Activated CD4-positive, CD25-positive, alpha-beta regulatory T cell treated with anti-CD3 and anti-CD28 coated beads, Interleukin-2, amount 50 U/mL, for 24 hours (primary cell): ENCODE measurements at regions not wholly inside any gene's neighbourhood (a gene's known extent, or its start where the extent isn't known, plus 50 kb on each side); places are given as distances from the start of the nearest gene placed in this dataset.
"Not testable (repeated sequence)": the region's sequence is repeated elsewhere in the genome, so short reads cannot be mapped to it uniquely, and the experiment has no call there.

ENCODE experiments used
- ATAC-seq, 2 donors: fragments of 150-1000 bp; cut with Tn5 transposase; one replicate each; pipeline ENCODE4 v1.10.0; 2021; ENCODE audit warnings: mild to moderate bottlenecking in 1 of 2, moderate library complexity in 1 of 2

DNA sequence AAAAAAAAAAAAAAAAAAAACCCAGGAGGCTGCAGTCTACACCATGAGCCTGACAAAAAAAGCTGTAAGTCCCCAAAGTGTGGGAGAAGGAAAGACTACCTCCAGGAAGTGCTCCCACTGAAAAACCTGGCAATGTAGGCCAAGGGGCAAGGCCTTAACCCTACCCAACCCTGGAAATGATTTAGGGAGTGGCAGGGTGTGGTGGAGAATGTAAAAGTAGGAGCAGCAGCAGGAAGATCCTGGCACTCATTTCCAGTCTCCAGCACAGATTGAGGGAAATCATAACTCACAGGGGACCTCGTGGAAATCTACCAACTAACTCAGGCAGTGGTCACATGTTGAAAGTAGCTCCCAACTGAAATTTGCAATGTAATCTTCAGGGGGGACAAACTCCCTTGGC, 839.5 kb downstream of the EPHA3 start:
- no peak for ATAC-seq

DNA sequence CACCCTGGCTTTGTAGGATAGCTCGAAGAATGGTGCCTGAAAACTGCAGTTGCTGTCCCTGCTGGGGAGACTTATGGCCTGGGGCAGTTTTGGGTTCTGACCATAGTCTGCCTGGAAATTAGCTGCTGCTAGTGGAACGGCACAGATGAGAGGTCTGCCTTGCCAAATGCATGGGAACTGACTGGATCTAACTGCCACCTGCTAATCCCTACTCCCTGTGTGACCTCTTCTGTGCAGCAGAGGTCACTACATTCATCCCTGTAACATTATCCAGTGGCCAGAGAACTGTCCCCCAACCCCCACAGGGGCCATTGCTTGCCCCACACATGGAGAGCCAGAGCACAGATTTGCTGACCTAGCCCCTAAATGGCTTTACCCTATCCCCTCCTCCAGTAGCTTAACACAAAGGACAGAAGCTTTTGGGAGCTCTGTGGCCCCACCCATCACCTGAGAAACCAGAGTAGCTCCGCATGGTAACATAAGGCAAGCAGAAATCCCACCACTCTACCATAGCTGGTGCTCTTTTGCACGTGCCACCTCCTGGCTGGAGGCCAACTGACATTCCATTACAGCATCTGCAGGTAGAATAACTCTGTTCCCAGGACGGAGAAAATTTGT, 840.0 kb downstream of the EPHA3 start:
- no peak for ATAC-seq

DNA sequence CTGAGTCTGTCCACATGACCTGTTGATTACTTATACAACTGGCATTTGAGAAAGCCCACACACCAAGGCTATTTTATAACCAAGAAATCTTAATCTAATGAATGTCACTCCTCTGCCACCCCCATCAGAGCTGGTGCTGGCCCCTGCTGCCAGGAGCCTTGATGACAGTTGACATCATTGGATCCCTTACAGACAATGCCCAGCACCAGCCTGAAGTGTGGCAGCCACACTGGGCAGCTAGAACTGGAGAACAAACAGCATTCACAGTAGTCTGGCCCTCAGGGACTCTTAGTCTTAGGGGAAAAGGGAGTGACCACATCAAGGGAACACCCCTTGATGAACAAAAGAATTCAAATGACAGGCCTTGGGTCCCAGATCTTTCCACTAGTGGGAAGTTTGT, 840.6 kb downstream of the EPHA3 start:
- ATAC-seq, result no peak

DNA sequence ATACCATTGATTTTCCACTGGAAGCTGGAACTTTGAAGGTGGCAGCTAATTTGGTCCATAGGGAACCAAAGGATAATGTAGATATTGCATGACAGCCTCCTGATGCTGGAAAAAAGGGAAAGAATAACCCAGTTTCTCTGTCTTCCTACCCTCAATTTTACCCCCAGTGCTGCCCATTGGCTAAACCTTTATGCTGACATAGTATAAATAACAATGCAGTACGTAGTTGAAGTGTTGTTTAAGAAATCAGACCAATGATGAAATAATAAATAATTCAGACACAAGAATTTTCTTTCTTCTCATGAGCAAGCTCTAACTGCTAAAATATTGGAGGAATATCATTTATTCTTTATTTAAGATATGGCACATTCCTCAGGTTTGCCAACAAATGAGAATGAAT, 843.4 kb downstream of the EPHA3 start:
- no peak for ATAC-seq

DNA sequence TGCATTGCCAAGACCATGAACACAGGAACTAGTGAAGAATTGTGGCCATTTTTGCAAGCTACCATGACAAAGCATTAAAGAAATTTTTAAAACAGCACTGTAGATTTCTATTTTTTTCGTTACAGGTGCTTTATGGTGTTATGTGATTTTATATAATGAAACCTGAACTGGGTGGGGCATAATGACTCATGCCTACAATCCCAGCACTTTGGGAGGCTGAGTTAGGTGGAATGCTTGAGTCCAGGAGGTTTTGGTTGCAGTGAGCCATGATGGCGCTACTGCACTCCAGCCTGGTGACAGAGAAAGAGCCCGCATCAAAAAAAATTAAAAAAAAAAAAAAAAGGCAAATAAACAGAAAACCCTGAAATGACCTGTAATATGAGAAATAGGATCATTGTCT, 846.7 kb downstream of the EPHA3 start:
- ATAC-seq, result no peak

DNA sequence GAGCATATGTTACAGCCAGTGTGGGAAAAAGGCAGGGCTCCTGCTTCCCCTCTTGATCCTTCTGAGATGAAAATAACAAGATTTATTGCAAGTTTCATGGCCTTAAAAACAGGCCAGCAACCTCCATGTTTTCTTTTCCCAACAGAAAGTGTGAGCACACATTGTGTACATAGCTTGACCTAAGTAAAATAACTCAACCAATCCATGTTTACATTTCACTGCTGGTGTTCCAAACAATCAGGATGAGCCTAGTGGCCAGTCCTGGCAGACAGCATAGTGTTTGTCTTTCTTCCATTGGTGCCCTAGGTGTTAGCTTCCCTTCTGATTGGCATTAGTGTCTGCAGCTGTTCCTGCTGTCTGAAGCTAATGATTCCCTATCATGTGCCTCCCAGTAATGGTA, 847.7 kb downstream of the EPHA3 start:
- ATAC-seq, result no peak

DNA sequence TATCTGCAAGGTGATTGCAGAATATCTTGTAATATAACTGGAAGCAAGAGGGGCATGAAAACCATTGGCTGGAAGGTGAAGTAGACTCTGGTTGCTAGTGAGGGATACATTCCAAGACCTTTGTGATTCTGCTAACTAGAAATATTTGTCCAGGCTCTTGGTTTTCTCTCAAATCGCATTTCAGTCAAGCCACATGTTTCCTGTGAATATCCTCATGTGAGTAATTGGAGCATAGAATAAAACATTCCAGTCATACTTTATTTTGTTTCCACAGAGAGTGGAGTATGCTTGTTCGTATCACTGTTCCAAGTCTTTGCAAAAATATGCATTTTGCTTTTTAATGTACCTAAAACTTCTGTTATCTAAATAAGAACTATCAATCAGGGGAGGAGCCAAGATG, 850.0 kb downstream of the EPHA3 start:
- ATAC-seq, result no peak

DNA sequence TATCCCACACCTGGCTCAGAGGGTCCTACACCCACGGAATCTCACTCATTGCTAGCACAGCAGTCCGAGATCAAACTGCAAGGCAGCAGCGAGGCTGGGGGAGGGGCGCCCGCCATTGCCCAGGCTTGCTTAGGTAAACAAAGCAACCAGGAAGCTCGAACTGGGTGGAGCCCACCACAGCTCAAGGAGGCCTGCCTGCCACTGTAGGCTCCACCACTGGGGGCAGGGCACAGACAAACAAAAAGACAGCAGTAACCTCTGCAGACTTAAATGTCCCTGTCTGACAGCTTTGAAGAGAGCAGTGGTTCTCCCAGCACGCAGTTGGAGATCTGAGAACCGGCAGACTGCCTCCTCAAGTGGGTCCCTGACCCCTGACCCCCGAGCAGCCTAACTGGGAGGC, 850.7 kb downstream of the EPHA3 start:
- ATAC-seq, result not testable (repeated sequence)

DNA sequence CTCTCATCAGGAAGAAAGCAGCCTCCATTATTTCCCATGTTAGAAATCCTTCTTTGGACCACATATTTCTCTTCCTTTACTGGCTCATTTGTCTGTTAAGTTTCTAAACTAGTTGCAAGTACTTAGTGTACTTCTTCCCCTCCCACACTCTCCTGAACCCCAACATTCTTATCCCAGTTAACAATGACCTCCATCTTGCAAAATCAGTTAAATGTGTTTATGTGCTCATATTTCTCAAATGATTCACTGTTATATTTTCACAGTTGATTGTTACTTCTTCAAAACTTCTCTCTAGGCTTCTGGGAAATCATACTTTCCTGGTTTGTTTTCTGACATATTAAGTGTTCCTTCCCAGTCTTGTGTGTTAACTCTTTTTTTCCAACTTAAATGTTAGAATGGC, 856.9 kb downstream of the EPHA3 start:
- no peak for ATAC-seq

DNA sequence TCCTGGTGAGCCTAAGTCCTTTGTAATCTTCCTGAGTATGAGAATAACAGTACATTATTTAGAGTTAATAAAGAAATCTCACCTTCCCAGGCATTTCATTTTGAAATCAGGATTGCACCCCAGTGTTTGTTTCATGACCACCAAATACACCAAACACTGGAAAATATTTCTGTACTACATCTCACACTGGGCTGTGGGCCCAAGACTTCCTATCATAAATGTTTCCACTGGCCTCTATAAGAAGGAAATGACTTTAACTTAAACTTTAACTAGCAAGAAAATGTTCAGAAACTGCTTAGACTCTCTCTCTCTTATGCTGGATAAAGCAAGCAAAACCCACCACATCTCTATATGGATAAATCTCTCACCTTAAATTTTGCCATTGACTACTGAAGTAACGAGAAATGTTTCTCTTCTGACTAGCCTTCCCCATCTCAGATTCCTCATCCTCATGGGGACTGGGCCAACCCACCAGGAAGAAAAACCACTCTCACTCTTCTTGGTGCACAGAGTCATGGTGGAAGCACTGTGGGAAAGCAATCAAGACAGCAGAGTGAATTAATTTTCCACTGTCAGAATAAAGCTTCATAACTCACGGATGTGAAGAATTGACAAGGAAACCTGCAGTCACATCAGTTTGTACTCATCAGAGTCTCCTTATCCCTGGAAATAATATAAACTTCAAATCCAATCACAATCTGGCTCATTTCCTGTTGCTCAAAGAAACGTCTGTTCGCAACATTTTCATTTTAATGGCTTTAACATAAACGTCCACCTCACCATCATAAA, 859.6 kb downstream of the EPHA3 start:
- no peak for ATAC-seq

DNA sequence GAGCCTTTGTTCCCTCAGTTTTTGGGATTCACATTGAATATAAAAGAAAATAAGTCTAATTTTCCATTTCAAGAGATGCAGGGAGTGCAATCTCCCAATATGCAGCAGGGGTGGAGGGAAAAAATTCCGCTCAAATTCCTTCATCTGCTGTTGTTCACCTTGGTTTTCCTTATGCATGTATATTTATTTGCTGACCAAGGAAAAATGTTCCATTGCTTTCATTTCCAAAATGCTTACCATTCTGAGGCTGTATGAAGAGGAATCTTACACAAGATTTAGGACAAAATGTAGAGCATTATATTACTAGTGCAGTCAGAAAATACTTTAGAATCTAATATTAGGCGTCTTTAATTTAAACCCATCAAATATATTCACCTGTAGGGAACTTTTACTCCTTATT, 863.9 kb downstream of the EPHA3 start:
- no peak for ATAC-seq

DNA sequence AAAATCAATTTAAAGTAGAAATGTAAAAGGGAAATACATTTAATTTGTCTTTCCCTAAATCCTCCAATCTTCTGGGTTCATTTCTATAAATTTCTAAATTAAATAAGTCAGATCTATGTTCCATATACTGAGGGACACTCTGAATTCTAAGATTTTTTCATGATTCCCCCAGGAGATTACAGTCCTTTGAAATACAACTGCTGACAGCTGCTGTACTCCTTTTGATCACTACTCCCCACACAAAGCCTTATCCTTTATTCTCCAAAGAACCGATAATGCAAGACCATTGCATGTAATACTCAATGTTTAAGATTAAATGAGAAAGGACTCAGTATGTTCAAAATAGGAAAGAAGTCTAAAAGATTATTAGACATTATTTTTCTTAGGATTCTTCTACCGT, 865.7 kb downstream of the EPHA3 start:
- ATAC-seq, result no peak

DNA sequence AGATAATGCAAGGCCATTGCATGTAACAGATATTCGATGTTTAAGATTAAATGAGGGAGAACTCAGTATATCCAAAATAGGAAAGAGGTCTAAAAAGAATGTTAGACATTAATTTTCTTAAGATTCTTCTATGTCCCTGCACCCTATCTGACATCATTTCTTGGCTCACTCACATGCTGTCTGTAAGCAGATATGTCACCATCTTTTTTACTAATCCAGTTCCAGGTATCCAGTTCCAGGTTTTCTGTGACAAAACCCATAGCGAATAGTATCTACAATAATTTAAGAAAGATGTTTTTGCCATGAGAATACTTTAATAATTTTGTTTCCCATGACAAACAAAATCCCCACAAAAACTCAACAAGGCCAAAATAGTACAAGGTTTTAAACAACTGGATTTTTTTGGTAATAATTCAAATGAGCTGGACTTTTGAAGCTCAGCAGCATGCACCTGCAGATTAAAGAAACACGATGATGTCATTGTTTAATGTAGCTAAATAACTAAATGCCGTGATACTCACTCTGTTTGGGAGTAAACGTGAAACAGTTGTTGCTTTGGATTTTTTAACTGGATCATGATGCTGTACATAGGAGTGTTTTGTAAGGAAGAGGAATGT, 867.6 kb downstream of the EPHA3 start:
- ATAC-seq, result no peak

DNA sequence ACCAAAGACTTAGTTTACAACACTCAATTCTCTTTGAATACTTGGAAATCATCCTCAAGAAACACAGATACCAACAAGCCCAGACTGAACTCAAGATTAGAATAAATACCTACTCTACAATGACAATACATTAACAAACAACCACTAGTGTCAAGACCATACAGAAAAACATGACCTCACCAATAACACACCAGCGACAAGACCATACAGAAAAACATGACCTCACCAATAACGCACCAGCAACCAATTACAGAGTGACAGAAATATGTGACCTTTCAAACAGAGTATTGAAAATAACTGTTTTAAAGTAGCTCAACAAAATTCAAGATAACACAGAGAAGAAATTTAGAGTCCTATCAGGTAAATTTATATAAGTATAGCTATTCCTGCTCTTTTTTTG, 876.0 kb downstream of the EPHA3 start:
- ATAC-seq, result no peak

DNA sequence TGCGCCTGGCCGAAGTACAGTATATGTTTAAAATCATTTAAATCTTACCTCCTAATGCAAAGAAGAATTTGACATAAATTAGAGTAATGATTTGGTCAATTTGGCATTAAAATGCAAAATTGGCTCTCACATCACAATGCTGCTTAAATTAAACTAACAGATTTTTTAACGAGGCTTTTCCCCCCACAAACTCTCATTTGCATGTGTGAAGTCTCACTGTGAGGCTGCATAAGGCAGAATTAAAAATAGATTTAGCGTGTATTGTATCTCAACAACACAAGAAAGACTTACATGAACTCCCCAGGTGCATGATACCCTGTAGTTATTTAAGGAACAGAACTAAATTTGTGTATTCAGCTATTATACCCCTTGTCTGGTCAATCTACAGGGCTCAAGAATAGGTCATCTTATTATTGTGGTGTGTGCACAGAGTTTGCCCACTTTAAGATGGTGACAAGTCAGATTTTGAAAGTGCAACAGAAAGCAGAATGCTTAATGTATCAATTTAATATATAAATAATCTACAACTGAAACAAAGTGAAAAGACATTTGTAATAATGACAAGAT, 897.9 kb downstream of the EPHA3 start:
- ATAC-seq, result no peak

DNA sequence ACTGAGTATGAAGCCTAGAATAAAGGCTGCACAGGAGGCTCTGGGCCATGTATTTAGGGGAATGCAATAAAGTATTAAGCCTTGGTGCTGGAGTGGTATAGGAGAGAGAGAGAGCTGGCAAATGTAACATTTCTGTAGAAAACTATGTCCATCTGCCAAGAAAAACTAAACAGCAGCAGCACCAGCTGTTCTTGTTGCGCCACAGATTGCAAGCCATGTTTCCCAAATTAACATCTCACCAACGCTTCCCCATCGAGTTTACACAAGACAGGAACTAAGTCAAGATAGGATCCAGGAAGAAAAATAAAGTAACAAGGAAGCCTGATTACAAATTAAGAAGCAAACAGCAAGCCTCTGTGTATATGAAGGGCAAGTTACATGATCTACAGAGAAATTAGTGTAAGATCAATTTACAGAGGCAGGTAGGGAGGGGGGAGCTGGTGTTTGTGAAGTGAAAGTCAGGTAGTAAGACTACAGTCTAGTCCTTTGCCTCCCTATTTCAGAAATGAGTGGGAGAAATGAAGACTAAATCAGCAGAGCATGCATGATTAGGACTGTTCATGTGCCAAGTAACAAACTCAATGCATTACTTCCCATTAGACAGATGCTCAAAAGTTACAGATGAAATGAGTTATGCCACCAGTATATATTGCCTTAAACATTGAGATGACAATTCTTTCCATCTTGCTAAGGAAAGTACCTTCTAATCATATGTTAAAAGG, 900.5 kb downstream of the EPHA3 start:
- ATAC-seq, result no peak

DNA sequence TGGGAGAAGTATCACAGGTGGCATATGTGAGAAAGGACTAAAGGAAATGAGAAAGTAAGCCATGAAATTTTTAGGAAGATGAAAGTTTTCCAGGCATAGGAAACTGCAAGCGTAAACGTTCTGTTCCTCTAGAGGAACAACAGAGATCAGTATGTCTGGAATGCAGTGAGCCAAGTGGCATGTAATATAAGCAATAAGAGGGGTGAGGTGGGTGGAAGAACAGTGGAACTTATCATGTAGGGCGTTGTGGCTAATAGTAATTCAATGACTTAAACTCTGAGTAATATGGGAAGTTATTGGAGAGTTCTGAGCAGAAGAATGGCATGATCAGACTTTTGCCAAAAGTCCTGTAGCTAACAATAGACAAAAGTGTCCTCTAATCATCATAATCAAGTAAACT, 902.9 kb downstream of the EPHA3 start:
- ATAC-seq, result no peak

DNA sequence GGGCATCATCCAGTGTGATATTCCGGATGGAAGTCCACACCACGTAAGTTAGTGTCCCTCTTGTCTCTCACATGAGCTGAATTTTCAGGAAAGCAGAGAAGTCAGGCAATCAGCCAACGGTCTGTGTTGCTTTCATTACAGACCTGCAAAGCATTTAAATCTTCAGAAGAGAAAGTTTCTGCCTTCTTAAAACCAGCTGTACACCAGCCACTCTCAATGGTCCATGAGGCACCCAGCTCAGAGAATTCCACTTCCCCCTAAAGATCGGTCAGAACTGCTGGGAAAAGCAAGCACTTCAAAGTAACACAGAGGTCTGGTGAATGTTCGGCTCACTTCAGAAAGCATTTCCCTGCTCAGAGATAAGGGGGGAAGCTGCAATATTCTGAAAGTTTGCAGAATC, 903.7 kb downstream of the EPHA3 start:
- no peak for ATAC-seq

DNA sequence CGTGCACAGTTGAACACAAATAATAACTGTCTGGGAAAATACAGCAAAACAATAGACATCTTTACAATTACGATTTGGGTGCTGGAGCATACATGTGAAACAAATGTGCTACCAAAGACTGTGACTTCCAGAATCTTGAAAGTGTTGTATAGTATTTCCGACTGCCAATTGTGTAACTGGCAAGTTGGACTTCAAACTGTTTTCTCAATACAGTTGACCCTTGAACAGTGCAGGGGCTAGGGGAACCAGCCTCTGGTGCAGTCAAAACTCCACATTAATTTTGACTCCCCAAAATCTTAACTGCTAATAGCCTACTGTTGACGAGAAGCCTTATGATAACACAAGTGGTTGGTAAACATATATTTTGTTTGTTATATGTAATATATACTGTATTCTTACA, 904.2 kb downstream of the EPHA3 start:
- no peak for ATAC-seq

DNA sequence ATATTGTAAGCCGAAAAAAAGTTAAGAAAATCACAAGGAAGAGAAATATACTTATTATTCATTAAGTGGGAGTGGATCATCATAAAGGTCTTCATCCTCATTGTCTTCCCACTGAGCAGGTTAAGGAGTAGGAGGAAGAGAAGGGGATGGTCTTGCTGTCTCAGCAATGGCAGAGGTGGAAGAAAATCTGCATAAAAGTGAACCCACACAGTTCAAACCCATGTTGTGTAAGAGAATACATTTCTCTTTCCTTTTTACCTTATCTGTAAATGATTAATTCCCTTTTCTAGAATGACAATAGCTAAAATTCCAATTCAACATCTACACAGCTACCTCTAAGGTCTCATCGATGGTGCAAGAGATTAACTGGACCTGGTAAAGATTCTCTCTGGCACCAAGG, 904.6 kb downstream of the EPHA3 start:
- ATAC-seq, result no peak

DNA sequence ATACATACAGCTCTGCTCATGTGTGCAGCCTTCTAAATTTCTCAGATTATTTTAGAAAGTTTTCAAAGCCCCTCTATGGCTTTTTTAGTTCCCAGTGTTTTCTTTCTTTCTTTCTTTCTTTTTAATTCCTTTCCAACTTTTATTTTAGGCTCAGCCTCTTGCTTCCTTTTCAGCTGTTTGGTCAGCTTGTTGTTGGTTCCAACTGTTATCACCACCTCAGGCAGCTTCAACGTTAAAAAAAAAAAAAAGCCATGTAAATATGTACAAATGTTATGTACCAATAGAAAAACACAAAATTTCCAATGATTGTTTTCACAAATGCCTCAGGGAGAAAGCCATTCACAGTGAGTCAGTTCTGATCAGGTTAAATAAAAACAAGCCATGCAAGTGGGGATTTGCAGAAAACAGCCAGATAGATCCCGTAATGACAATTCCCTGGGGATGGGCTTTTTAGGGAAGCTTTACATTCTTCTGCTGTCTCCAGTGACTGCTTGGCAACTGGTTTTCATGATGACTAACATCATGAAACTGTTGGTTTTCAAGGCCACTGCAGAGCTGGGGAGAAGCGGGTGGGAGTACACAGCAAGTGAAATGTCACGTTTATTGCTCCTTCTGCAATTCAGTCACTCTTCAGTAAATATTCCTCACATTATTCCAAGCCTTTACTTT, 908.4 kb downstream of the EPHA3 start:
- no peak for ATAC-seq

DNA sequence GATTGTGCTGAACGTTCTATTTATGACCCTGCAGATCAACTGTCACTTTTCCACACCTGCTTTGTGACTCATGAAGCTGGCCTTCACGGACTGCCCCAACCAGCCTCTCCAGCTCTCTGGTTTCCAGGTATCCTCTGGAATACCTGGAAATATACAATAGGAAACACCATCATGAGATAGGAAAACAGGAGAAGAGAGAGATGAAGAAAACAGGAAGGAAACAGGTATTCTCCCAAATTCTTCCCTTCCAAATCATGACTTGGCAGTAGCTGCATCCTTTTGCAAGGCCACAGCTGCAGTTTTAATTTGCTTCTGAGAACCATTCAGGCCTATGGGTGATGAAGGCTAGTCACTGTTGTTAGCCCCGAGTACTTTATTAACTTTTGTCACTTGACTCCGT, 909.1 kb downstream of the EPHA3 start:
- ATAC-seq, result no peak

DNA sequence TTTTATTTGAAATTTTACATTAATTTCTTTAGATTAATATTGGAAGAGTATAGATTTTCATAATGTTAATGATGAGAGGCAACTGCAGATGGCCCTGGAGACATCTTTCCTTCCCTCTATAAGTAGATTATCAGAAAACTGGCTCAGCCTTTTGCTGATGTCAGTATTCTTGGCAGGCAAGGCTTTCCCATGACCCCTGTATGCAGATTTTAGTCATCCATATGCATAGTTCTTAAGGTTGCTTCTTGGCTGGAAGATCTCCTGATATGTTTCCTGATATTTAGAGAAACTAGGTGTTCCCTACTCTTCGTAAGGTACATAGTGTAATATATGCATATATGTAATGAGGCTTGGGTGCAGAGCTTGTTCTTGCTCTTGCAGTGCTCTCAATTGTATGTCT, 911.4 kb downstream of the EPHA3 start:
- ATAC-seq, result no peak
